ENCODE measurements at regions not wholly inside any gene's neighbourhood (a gene's known extent, or its start where the extent isn't known, plus 50 kb on each side); places are given as distances from the start of the nearest gene placed in this dataset.

GRCh38 chr4:162715401-162715800 lies 451.3 kb downstream of the NAF1 start:
- H3K27ac ChIP-seq (ENCODE audit: insufficient read depth, low read length) = no peak overlapping the region
- H3K9ac ChIP-seq (ENCODE audit: insufficient read depth, low read length) = no peak overlapping the region
- no peak overlapping the region for H3K4me2 ChIP-seq (ENCODE audit: extremely low read depth, insufficient read depth, low read length)
- no peaks in the 10 kb centered on the region for H3K36me3 ChIP-seq (ENCODE audit: control insufficient read depth, insufficient read depth, low read length)
- no peaks in the 10 kb centered on the region for H4K20me1 ChIP-seq (ENCODE audit: control insufficient read depth, extremely low read depth, insufficient read depth, low read length)
- DNase-seq (ENCODE audit: low read depth in 2 of 2) = no peak
- H3K9me3 ChIP-seq (ENCODE audit: control insufficient read depth, insufficient read depth, low read depth, low read length) = no peaks in the 10 kb centered on the region
- H2AFZ ChIP-seq (ENCODE audit: low read length) = no peak overlapping the region
- H3K27me3 ChIP-seq (ENCODE audit: control insufficient read depth, insufficient read depth, low read length) = no peaks in the 10 kb centered on the region
- no peak overlapping the region for H3K4me3 ChIP-seq (replicated peaks in 1 of 4; ENCODE audit: control extremely low read depth in 1 of 4, insufficient read depth in 1 of 4, low read depth in 3 of 4, low read length in 4 of 4)
- no peaks in the 10 kb centered on the region for H3K4me1 ChIP-seq (ENCODE audit: control insufficient read depth, extremely low read depth, insufficient read depth, low read length)
- H3K79me2 ChIP-seq (ENCODE audit: control insufficient read depth, insufficient read depth, low read length) = no peaks in the 10 kb centered on the region
- TF ChIP-seq EZH2 (IDR thresholded peaks at IDR 0.05; ENCODE audit: low read length, missing control alignments) (no peak), CTCF (conservative IDR thresholded peaks at IDR 0.05 in 1 of 2, IDR thresholded peaks at IDR 0.05 in 1 of 2; ENCODE audit: low read depth in 1 of 2, low read length in 2 of 2) (no peak)

GRCh38 chr4:162707962-162708361 lies 458.7 kb downstream of the NAF1 start:
- DNase-seq (ENCODE audit: low read depth in 2 of 2) = no peak
- Histone ChIP-seq H3K27ac (ENCODE audit: insufficient read depth, low read length) (no peak overlapping the region), H3K27me3 (ENCODE audit: control insufficient read depth, insufficient read depth, low read length) (no peaks in the 10 kb centered on the region), H2AFZ (ENCODE audit: low read length) (no peak overlapping the region), H3K9me3 (ENCODE audit: control insufficient read depth, insufficient read depth, low read depth, low read length) (no peaks in the 10 kb centered on the region), H3K9ac (ENCODE audit: insufficient read depth, low read length) (no peak overlapping the region), H3K79me2 (ENCODE audit: control insufficient read depth, insufficient read depth, low read length) (no peaks in the 10 kb centered on the region), H3K4me3 (replicated peaks in 1 of 4; ENCODE audit: control extremely low read depth in 1 of 4, insufficient read depth in 1 of 4, low read depth in 3 of 4, low read length in 4 of 4) (no peak overlapping the region), H3K4me2 (ENCODE audit: extremely low read depth, insufficient read depth, low read length) (no peak overlapping the region), H4K20me1 (ENCODE audit: control insufficient read depth, extremely low read depth, insufficient read depth, low read length) (no peaks in the 10 kb centered on the region), H3K36me3 (ENCODE audit: control insufficient read depth, insufficient read depth, low read length) (no peaks in the 10 kb centered on the region), H3K4me1 (ENCODE audit: control insufficient read depth, extremely low read depth, insufficient read depth, low read length) (no peaks in the 10 kb centered on the region)
- TF ChIP-seq CTCF (conservative IDR thresholded peaks at IDR 0.05 in 1 of 2, IDR thresholded peaks at IDR 0.05 in 1 of 2; ENCODE audit: low read depth in 1 of 2, low read length in 2 of 2) = no peak
- TF ChIP-seq EZH2 (IDR thresholded peaks at IDR 0.05; ENCODE audit: low read length, missing control alignments) = no peak

- H3K36me3 ChIP-seq (ENCODE audit: control insufficient read depth, insufficient read depth, low read length) = no peaks in the 10 kb centered on the region
- DNase-seq (ENCODE audit: low read depth in 2 of 2) = no peak
- H3K4me2 ChIP-seq (ENCODE audit: extremely low read depth, insufficient read depth, low read length) = no peak overlapping the region
- H3K9me3 ChIP-seq (ENCODE audit: control insufficient read depth, insufficient read depth, low read depth, low read length) = no peaks in the 10 kb centered on the region
- no peaks in the 10 kb centered on the region for H3K27me3 ChIP-seq (ENCODE audit: control insufficient read depth, insufficient read depth, low read length)
- no peaks in the 10 kb centered on the region for H3K4me1 ChIP-seq (ENCODE audit: control insufficient read depth, extremely low read depth, insufficient read depth, low read length)
- H3K27ac ChIP-seq (ENCODE audit: insufficient read depth, low read length) = no peak overlapping the region
- no peak overlapping the region for H2AFZ ChIP-seq (ENCODE audit: low read length)
- no peaks in the 10 kb centered on the region for H3K79me2 ChIP-seq (ENCODE audit: control insufficient read depth, insufficient read depth, low read length)
- no peaks in the 10 kb centered on the region for H4K20me1 ChIP-seq (ENCODE audit: control insufficient read depth, extremely low read depth, insufficient read depth, low read length)
- TF ChIP-seq CTCF (conservative IDR thresholded peaks at IDR 0.05 in 1 of 2, IDR thresholded peaks at IDR 0.05 in 1 of 2; ENCODE audit: low read depth in 1 of 2, low read length in 2 of 2) (no peak), EZH2 (IDR thresholded peaks at IDR 0.05; ENCODE audit: low read length, missing control alignments) (no peak)
- H3K4me3 ChIP-seq (replicated peaks in 1 of 4; ENCODE audit: control extremely low read depth in 1 of 4, insufficient read depth in 1 of 4, low read depth in 3 of 4, low read length in 4 of 4) = no peak overlapping the region
- no peak overlapping the region for H3K9ac ChIP-seq (ENCODE audit: insufficient read depth, low read length)
These were observed 460.1 kb downstream of the NAF1 start for GRCh38 chr4:162706632-162707031.
